GM21526 (cell line): ENCODE measurements at regions not wholly inside any gene's neighbourhood (a gene's known extent, or its start where the extent isn't known, plus 50 kb on each side); places are given as distances from the start of the nearest gene placed in this dataset.

Experiments
- ATAC-seq: cut with Tn5 transposase; IDR thresholded peaks from one replicate; pipeline ENCODE4 v1.9.1; 2021; ENCODE audit warnings: moderate library complexity; ENCODE audit not compliant: unreplicated experiment, low FRiP score

GRCh38 chr13:102993348-102993747 lies 72.9 kb downstream of the SLC10A2 start:
- ATAC-seq = no peak

DNA sequence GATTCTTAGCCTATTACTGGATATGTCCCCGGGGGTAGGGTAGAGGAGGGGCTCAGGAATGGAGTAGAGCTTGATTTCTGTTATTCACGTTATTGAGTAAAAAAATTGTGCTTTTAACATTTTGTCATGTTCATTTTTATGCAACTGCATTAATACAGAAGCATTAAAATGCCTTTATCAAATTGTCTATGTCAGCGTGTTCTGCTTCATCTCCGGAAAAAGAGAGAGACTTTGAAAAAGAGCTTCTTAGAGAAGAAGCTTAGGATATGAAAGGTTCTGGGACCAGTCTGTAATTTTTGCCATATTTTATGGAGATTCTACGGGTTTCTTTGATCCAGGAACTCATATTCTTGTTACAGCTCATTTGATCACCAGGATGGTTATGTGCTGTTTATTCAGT lies 82.0 kb downstream of the SLC10A2 start:
- no peak for ATAC-seq

DNA sequence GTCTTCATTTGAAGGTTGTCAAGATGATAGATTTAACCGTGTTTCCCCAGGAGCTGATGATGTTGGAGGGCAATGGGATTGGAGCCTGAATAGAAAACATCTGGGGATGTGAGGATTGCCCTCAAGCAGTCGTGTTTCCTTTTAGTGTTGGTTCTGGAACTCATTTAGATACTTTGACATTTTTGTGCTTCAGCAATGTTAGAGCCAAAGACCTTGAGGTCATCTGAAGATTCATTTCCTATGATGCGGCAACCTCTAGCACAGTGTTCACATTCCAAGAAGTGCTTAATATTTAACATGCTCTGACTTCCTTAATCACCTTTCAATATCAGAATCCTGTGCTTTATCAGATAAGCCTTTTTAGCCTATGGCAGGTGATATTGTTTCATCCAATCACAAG lies 82.7 kb downstream of the SLC10A2 start:
- no peak for ATAC-seq

DNA sequence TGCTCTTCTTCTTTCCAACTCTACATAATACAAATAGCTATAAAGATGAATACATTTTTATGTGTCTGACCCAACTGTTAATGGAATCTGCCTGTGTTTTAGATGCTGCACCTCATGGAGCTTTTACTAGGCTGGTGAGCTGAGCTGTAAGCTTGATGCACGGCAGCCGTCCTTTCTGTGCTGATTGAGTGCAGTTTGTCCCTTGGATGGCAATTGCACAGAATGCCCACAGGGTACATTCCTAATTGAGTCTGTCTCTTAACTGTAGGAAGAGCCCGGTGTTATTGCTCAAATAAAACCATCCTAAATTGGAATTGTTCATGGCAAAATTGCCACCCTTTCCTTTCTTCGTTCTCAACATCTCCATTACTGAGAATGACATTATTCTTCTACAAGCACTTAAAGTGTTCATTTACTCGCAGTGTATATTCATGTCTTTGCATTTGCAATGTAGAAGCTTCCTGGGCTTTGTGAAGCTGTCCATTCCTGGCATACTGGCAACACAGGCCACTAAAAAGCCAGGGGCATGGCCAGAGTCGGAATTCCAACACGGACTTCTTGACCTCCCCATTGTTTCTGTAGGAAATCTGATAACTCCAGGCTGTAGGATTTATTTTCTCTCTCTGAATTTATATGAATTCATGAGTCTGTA lies 85.8 kb downstream of the SLC10A2 start:
- no peak for ATAC-seq

GRCh38 chr13:102978168-102978567 lies 88.0 kb downstream of the SLC10A2 start:
- no peak for ATAC-seq

GRCh38 chr13:102977471-102977870 lies 88.7 kb downstream of the SLC10A2 start:
- ATAC-seq = no peak

DNA sequence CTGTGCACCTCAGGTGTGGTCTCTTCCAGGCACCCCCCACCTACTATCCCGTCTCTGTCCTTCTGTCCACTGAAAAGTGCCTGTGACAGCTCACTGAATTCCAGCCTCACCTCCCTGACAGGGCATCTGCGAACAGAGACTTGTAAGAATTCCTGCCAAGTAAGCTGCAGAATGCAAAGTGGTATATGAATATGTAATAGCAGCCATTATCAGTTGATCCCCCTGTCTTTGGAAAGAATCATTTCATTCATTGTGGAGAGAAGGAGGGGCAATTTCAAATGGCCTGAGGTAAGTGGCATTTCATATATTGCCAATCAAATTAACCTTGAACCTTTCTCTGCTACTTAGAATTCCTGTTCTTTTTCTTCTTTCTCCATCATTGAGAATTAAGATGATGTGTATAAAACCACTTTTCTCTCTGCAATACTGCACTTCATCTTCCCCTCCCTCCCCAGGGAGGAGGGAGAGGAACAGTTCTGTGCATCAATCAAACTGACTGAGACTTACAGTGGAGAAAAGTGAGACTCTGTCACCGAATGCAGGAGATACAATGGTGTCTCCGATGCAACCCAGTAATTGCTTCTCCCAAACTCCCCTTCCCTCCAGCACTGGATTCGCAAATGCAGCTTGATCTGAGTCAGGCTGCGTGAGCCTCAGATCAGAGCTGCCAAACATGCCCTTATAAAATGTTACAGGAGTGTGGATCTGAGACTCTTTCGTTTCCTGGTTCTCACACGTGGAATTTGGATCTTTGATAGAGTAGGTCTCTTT lies 91.7 kb downstream of the SLC10A2 start:
- no peak for ATAC-seq

- ATAC-seq = no peak
Observed at GRCh38 chr13:102972191-102972590, 94.0 kb downstream of the SLC10A2 start.

- peak; percentile 98 for ATAC-seq
Observed at GRCh38 chr13:102970542-102970941, 95.7 kb downstream of the SLC10A2 start.

GRCh38 chr13:102968572-102969228 lies 97.5 kb downstream of the SLC10A2 start:
- no peak for ATAC-seq

DNA sequence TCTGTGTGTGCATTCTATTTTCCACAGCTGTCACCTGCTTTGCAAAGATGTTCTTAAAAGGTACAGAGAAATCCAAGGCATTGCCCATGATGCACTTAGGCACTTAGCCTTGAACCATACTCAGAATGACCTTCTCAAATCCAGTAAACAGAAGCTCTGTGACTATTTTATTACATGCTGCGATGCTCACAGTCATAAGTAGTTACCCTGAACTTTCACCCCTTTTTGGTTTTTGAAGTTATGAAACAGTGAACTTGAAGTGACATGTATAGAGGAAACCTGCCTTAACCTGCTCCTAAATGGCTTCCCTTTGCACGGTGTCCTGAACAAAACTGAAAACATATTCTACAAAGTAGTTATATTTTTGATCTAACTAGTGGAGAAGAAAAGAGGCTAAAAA lies 100.4 kb downstream of the SLC10A2 start:
- no peak for ATAC-seq

GRCh38 chr13:102962430-102962829 lies 103.8 kb downstream of the SLC10A2 start:
- ATAC-seq = no peak

DNA sequence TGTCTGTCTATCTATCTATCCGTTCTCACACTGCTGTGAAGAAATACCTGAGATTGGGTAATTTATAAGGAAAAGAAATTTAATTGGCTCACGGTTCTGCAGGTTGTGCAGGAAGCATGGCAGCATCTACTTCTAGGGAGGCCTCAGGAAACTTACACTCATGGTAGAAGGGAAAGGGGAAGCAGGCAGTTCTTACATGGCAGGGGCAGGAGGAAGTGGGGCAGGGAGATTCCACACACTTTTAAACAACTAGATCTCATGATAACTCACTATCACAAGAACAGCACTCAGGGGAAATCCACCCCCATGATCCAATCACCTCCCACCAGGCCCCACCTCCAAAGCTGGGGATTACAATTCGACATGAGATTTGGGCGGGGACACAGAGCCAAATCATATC lies 105.3 kb downstream of the SLC10A2 start:
- no peak for ATAC-seq

DNA sequence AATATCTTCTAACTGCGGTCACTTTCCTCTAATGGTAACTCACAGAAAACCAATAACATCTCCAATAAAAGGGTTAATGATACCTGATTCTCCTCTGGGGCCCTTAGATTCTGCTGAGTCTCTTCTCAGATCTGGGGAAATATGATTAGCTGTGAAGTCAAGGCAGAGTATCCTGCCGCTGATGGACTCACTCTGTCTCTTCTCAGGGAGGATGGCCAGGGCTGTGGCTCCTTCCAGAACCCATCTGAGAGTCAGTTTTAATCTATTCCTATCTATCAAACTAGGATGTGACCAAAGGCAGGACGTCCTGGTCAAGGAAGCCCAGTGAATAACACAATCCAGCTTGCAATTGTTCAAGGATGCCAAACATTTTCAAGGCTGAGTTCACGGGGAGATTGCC lies 109.8 kb downstream of the SLC10A2 start:
- ATAC-seq = no peak

DNA sequence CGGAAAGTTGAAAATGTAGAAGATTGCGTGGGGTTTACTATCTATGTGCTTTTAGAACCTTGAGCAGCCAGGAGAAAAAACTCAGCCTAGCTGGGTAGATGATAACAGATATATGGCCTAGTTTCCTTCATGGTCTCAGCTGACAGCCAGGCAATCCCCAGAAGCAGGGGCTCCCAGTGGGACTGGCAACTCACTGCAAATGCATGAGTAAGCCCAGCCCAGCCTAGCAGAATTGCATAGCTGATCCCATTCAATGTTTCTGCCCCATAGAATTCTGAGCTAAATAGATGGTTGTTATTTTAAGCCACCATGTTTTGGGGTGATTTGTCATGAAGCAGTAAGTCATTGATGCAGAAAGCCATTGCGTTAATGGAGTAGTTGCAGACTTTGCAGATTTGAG lies 108.5 kb downstream of the ERCC5 start:
- no peak for ATAC-seq

GRCh38 chr13:102951808-102952207 lies 106.0 kb downstream of the ERCC5 start:
- ATAC-seq = no peak

GRCh38 chr13:102947745-102948405 lies 102.0 kb downstream of the ERCC5 start:
- ATAC-seq = no peak

GRCh38 chr13:102945886-102946285 lies 100.1 kb downstream of the ERCC5 start:
- no peak for ATAC-seq

- ATAC-seq = no peak
Observed at GRCh38 chr13:102945324-102945815, 99.5 kb downstream of the ERCC5 start.

- no peak for ATAC-seq
Observed at GRCh38 chr13:102944821-102945220, 99.0 kb downstream of the ERCC5 start.

DNA sequence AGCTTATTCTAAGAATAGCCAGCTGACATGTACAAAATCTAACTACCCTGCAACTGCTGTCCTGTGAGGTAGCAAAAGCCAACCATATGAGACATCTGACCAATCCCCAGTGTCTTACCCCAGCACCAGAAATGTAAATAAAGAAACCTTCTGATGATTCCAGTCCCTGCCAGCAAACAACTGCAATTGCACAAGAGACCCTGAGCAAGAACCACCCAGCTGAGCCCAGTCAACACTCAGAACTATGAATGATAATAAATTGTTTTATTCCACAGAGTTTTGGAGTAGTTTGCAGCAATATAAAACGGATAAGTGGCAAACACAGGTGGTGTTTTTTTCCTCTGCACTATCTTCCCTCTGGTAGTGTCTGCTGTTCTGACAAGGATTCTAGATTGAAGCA lies 94.9 kb downstream of the ERCC5 start:
- no peak for ATAC-seq
